HG02884 (cell line): ENCODE measurements at regions not wholly inside any gene's neighbourhood (a gene's known extent, or its start where the extent isn't known, plus 50 kb on each side); places are given as distances from the start of the nearest gene placed in this dataset.

Source experiments
- ATAC-seq: cut with Tn5 transposase; IDR thresholded peaks from one replicate; pipeline ENCODE4 v1.9.1; 2021; ENCODE audit warnings: mild to moderate bottlenecking, moderate library complexity; ENCODE audit not compliant: unreplicated experiment

- no peak for ATAC-seq
Measured at GRCh38 chr2:37588316-37588777, 83.1 kb downstream of the CDC42EP3 start.

GRCh38 chr2:37589298-37589697, 82.1 kb downstream of the CDC42EP3 start:
- ATAC-seq = no peak

- ATAC-seq = no peak
Measured at GRCh38 chr2:37590119-37590571, 81.3 kb downstream of the CDC42EP3 start.
